ENCODE measurements at regions not wholly inside any gene's neighbourhood (a gene's known extent, or its start where the extent isn't known, plus 50 kb on each side); places are given as distances from the start of the nearest gene placed in this dataset.

DNA sequence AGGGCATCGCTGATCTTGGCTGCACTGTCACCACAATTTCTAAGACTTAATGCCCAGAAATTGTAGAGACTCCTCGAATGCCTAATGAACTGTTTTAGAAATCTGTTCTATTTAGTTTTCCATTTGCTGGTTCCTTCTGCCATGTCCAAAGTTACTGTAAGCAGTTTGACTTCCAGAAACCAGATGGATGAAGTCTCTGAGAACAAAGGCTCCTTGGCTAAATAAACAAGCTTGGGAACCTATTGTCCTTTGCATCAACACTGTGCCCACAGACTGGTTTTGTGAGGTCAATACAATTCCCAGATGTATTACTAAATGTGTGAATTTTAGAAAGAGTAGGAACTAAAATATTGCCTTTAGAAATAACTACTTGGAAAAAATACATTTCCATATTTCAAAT is 600.2 kb downstream of the NYAP2 start:
- H3K4me2 ChIP-seq (ENCODE audit: low read length) = no peak overlapping the region
- no peaks in the 10 kb centered on the region for H3K27me3 ChIP-seq (ENCODE audit: insufficient read depth, low read length)
- H2AFZ ChIP-seq (ENCODE audit: low read length) = no peak overlapping the region
- TF ChIP-seq EZH2 (IDR thresholded peaks at IDR 0.05; ENCODE audit: borderline replicate concordance, low read length) = no peak
- TF ChIP-seq, protein P1, sequence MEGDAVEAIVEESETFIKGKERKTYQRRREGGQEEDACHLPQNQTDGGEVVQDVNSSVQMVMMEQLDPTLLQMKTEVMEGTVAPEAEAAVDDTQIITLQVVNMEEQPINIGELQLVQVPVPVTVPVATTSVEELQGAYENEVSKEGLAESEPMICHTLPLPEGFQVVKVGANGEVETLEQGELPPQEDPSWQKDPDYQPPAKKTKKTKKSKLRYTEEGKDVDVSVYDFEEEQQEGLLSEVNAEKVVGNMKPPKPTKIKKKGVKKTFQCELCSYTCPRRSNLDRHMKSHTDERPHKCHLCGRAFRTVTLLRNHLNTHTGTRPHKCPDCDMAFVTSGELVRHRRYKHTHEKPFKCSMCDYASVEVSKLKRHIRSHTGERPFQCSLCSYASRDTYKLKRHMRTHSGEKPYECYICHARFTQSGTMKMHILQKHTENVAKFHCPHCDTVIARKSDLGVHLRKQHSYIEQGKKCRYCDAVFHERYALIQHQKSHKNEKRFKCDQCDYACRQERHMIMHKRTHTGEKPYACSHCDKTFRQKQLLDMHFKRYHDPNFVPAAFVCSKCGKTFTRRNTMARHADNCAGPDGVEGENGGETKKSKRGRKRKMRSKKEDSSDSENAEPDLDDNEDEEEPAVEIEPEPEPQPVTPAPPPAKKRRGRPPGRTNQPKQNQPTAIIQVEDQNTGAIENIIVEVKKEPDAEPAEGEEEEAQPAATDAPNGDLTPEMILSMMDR (IDR thresholded peaks at IDR 0.05; ENCODE audit: low read length) = no peak
- H3F3A ChIP-seq (ENCODE audit: insufficient read depth, low read length) = no peaks in the 10 kb centered on the region
- no peak overlapping the region for H3K9ac ChIP-seq (ENCODE audit: low read length)
- no peaks in the 10 kb centered on the region for H3K79me2 ChIP-seq (ENCODE audit: insufficient read depth, low read length)
- H3K36me3 ChIP-seq (ENCODE audit: insufficient read depth, low read length) = no peaks in the 10 kb centered on the region
- H3K27ac ChIP-seq (ENCODE audit: low read depth, low read length, poor library complexity, severe bottlenecking) = no peak overlapping the region
- H3K4me1 ChIP-seq (ENCODE audit: insufficient read depth, low read length, severe bottlenecking) = no peaks in the 10 kb centered on the region
- H3K4me3 ChIP-seq (ENCODE audit: low read depth, low read length, poor library complexity, severe bottlenecking) = no peak overlapping the region
- H4K20me1 ChIP-seq (ENCODE audit: insufficient read depth, low read length) = no peaks in the 10 kb centered on the region
- H3K9me3 ChIP-seq (ENCODE audit: low read length) = no peaks in the 10 kb centered on the region
- H3K9me2 ChIP-seq (ENCODE audit: low read depth, low read length) = no peaks in the 10 kb centered on the region

DNA sequence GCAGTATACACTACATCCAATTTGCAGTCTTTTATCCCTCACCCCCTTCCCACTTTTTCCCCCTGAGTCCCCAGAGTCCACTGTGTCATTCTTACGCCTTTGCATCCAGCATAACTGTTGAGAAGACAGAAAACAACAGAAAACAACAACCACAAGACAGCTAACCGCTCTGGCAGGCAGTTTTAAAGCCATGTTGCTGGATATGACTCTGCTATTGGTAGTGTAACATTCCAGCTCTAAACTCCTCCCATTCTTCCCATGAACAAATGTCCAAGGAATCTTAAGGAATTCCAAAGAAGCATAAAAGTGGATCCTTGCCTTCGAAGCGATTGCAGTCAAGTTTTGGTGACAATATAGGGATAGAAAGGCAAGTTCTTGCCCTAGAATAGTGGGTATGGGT is 599.1 kb downstream of the NYAP2 start:
- Histone ChIP-seq H3K27me3 (ENCODE audit: insufficient read depth, low read length) (no peaks in the 10 kb centered on the region), H3K79me2 (ENCODE audit: insufficient read depth, low read length) (no peaks in the 10 kb centered on the region), H3F3A (ENCODE audit: insufficient read depth, low read length) (no peaks in the 10 kb centered on the region), H3K27ac (ENCODE audit: low read depth, low read length, poor library complexity, severe bottlenecking) (no peak overlapping the region), H3K9ac (ENCODE audit: low read length) (no peak overlapping the region), H4K20me1 (ENCODE audit: insufficient read depth, low read length) (no peaks in the 10 kb centered on the region), H3K4me2 (ENCODE audit: low read length) (no peak overlapping the region), H3K4me3 (ENCODE audit: low read depth, low read length, poor library complexity, severe bottlenecking) (no peak overlapping the region), H2AFZ (ENCODE audit: low read length) (no peak overlapping the region), H3K9me3 (ENCODE audit: low read length) (no peaks in the 10 kb centered on the region), H3K9me2 (ENCODE audit: low read depth, low read length) (no peaks in the 10 kb centered on the region), H3K4me1 (ENCODE audit: insufficient read depth, low read length, severe bottlenecking) (no peaks in the 10 kb centered on the region), H3K36me3 (ENCODE audit: insufficient read depth, low read length) (no peaks in the 10 kb centered on the region)
- no peak for TF ChIP-seq EZH2 (IDR thresholded peaks at IDR 0.05; ENCODE audit: borderline replicate concordance, low read length)
- TF ChIP-seq, protein P1 (IDR thresholded peaks at IDR 0.05; ENCODE audit: low read length) = no peak

DNA sequence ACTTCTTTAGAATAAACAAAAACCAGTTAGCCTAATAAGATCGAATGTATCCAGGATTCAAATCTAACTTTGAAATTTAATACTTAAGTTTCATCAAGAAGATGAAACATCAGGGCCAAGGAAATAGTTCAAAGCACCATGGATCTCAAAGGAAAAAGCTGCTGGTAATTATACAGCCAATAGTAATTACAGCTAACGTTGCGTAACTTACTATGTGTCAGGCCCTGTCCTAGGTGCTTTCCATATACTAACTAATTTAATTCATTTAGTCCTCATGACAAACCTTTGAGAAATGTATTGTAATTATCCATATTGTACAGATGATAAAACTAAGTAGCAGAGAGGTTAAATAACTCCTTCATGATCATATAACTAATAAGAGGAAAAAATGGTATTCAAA is 598.6 kb downstream of the NYAP2 start:
- no peaks in the 10 kb centered on the region for H3K9me2 ChIP-seq (ENCODE audit: low read depth, low read length)
- H3K27me3 ChIP-seq (ENCODE audit: insufficient read depth, low read length) = no peaks in the 10 kb centered on the region
- H3K36me3 ChIP-seq (ENCODE audit: insufficient read depth, low read length) = no peaks in the 10 kb centered on the region
- H3K9me3 ChIP-seq (ENCODE audit: low read length) = no peaks in the 10 kb centered on the region
- H3K4me2 ChIP-seq (ENCODE audit: low read length) = no peak overlapping the region
- H3K79me2 ChIP-seq (ENCODE audit: insufficient read depth, low read length) = no peaks in the 10 kb centered on the region
- H3K4me3 ChIP-seq (ENCODE audit: low read depth, low read length, poor library complexity, severe bottlenecking) = no peak overlapping the region
- no peaks in the 10 kb centered on the region for H3K4me1 ChIP-seq (ENCODE audit: insufficient read depth, low read length, severe bottlenecking)
- no peak overlapping the region for H2AFZ ChIP-seq (ENCODE audit: low read length)
- H3F3A ChIP-seq (ENCODE audit: insufficient read depth, low read length) = no peaks in the 10 kb centered on the region
- no peak for TF ChIP-seq EZH2 (IDR thresholded peaks at IDR 0.05; ENCODE audit: borderline replicate concordance, low read length)
- TF ChIP-seq, protein P1 (IDR thresholded peaks at IDR 0.05; ENCODE audit: low read length) = no peak
- no peak overlapping the region for H3K27ac ChIP-seq (ENCODE audit: low read depth, low read length, poor library complexity, severe bottlenecking)
- H4K20me1 ChIP-seq (ENCODE audit: insufficient read depth, low read length) = no peaks in the 10 kb centered on the region
- no peak overlapping the region for H3K9ac ChIP-seq (ENCODE audit: low read length)

All from OCI-LY1 (cell line).